Uterus (tissue), 2 donors: ENCODE measurements at regions not wholly inside any gene's neighbourhood (a gene's known extent, or its start where the extent isn't known, plus 50 kb on each side); places are given as distances from the start of the nearest gene placed in this dataset.

ENCODE experiments used
- POLR2A ChIP-seq, 2 donors: fragments of 450-650 bp; IDR thresholded peaks; one replicate each; pipeline ENCODE4 v1.6.1; 2016; ENCODE audit warnings: antibody characterized with exemption in 2 of 2, mild to moderate bottlenecking in 1 of 2, moderate library complexity in 1 of 2
- TF ChIP-seq, protein P1 (sequence below), 4 experiments: fragments of 200-600 bp in 2 of 4; fragments of 450-650 bp in 2 of 4; sonication (generic) in 2 of 4; IDR thresholded peaks; one replicate each; pipeline ENCODE4 v1.5.1; 2016 to 2019; ENCODE audit warnings: antibody characterized with exemption in 4 of 4, mild to moderate bottlenecking in 2 of 4, moderate library complexity in 1 of 4

DNA sequence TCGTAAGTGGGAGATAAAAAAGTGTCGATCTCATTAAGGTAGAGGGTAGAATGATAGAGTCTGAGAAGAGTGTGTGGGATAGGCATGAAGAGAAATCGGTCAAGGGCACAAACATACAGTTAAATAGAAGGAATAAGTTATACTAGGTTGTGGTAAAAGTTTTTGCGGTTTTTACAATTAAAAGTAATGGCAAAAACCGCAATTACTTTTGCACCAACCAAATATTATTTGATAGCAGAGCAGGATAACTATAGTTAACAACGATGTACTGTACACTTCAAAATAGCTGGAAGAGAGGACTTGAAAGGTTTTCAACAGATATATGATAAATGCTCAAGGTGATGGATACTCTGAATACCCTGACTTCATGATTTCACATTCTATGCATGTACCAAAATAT, 135.8 kb upstream of the CDH12 start:
- TF ChIP-seq, protein P1, sequence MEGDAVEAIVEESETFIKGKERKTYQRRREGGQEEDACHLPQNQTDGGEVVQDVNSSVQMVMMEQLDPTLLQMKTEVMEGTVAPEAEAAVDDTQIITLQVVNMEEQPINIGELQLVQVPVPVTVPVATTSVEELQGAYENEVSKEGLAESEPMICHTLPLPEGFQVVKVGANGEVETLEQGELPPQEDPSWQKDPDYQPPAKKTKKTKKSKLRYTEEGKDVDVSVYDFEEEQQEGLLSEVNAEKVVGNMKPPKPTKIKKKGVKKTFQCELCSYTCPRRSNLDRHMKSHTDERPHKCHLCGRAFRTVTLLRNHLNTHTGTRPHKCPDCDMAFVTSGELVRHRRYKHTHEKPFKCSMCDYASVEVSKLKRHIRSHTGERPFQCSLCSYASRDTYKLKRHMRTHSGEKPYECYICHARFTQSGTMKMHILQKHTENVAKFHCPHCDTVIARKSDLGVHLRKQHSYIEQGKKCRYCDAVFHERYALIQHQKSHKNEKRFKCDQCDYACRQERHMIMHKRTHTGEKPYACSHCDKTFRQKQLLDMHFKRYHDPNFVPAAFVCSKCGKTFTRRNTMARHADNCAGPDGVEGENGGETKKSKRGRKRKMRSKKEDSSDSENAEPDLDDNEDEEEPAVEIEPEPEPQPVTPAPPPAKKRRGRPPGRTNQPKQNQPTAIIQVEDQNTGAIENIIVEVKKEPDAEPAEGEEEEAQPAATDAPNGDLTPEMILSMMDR (IDR thresholded peaks at IDR 0.05): no peak
- no peak for TF ChIP-seq POLR2A (IDR thresholded peaks at IDR 0.05)
